Upper lobe of left lung (tissue), 4 donors: ENCODE measurements at regions not wholly inside any gene's neighbourhood (a gene's known extent, or its start where the extent isn't known, plus 50 kb on each side); places are given as distances from the start of the nearest gene placed in this dataset.
A peak's percentile ranks its signal among the peaks of the same experiment; 100 is the strongest.

Experiments
- POLR2AphosphoS5 ChIP-seq, 2 donors: sonication (generic); formaldehyde crosslinking; IDR thresholded peaks; one replicate each; pipeline ENCODE4 v1.5.1; 2017; ENCODE audit warnings: antibody characterized with exemption in 2 of 2
- TF ChIP-seq, protein P1 (sequence below), 6 experiments: fragments of 450-650 bp in 4 of 6; fragments of 200-600 bp in 2 of 6; sonication (generic) in 2 of 6; IDR thresholded peaks; one replicate each; pipeline ENCODE4 v1.5.1; 2016 to 2019; ENCODE audit warnings: antibody characterized with exemption in 6 of 6

DNA sequence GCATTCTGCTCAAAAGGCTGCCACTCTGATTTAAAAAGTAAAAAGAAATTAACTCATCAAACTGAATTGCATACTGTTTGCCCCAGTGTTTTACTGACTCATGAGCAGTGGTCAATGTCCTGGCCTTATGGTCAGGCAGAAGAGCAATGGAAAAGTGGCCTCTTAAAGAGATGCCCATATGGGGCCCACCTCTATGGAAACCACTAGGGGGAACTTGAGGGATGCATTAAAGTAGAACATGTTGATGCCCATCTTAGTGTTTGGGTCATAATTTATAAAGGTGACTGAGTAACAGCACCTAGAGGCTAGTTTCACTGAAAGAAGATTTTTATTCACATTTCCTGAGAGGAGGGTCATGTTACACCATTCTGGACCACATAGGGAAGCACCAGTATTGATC lies 66.5 kb upstream of the RNU6-1 start:
- TF ChIP-seq, protein P1, sequence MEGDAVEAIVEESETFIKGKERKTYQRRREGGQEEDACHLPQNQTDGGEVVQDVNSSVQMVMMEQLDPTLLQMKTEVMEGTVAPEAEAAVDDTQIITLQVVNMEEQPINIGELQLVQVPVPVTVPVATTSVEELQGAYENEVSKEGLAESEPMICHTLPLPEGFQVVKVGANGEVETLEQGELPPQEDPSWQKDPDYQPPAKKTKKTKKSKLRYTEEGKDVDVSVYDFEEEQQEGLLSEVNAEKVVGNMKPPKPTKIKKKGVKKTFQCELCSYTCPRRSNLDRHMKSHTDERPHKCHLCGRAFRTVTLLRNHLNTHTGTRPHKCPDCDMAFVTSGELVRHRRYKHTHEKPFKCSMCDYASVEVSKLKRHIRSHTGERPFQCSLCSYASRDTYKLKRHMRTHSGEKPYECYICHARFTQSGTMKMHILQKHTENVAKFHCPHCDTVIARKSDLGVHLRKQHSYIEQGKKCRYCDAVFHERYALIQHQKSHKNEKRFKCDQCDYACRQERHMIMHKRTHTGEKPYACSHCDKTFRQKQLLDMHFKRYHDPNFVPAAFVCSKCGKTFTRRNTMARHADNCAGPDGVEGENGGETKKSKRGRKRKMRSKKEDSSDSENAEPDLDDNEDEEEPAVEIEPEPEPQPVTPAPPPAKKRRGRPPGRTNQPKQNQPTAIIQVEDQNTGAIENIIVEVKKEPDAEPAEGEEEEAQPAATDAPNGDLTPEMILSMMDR (IDR thresholded peaks at IDR 0.05) = peak in 1 of 6 experiments; percentile 24
- TF ChIP-seq POLR2AphosphoS5 (IDR thresholded peaks at IDR 0.05) = no peak
